T-helper 17 cell (primary cell): ENCODE measurements at regions not wholly inside any gene's neighbourhood (a gene's known extent, or its start where the extent isn't known, plus 50 kb on each side); places are given as distances from the start of the nearest gene placed in this dataset.
"Not testable (repeated sequence)": the region's sequence is repeated elsewhere in the genome, so short reads cannot be mapped to it uniquely, and the experiment has no call there.

Source experiments
- ATAC-seq: fragments of 150-1000 bp; cut with Tn5 transposase; 2 replicates; pipeline ENCODE4 v1.10.0; 2021; ENCODE audit warnings: mild to moderate bottlenecking, moderate library complexity
- DNase-seq, 3 donors: peaks; one replicate each; pipeline versions ENCODE4 v3.0.0 to v3.0.0-alpha.2; 2020 to 2021
- H3K9me3 ChIP-seq: one replicate; pipeline ENCODE4 v1.7.0; 2013; ENCODE audit warnings: low read length, mild to moderate bottlenecking; ENCODE audit not compliant: control insufficient read depth, poor library complexity, severe bottlenecking
- H3K27ac Mint-ChIP-seq: one replicate; pipeline ENCODE4 v1.8.0; 2022; ENCODE audit warnings: mild to moderate bottlenecking, moderate library complexity, mixed read lengths
- H3K27me3 Mint-ChIP-seq: one replicate; pipeline ENCODE4 v1.8.0; 2022; ENCODE audit warnings: mixed read lengths
- H3K36me3 Mint-ChIP-seq: one replicate; pipeline ENCODE4 v1.8.0; 2022; ENCODE audit warnings: low read depth, mixed read lengths
- H3K4me1 Mint-ChIP-seq: one replicate; pipeline ENCODE4 v1.8.0; 2022; ENCODE audit warnings: mild to moderate bottlenecking, mixed read lengths
- H3K4me3 Mint-ChIP-seq: one replicate; pipeline ENCODE4 v1.8.0; 2022; ENCODE audit warnings: mild to moderate bottlenecking, moderate library complexity, mixed read lengths

GRCh38 chr21:9776286-9777020, 744.9 kb upstream of the TPTE start:
- H3K4me1 Mint-ChIP-seq, ATAC-seq, H3K4me3 Mint-ChIP-seq, DNase-seq, H3K9me3 ChIP-seq, H3K36me3 Mint-ChIP-seq, H3K27ac Mint-ChIP-seq, H3K27me3 Mint-ChIP-seq: not testable (repeated sequence)

- H3K4me3 Mint-ChIP-seq, H3K27me3 Mint-ChIP-seq, DNase-seq, H3K4me1 Mint-ChIP-seq, H3K27ac Mint-ChIP-seq, H3K9me3 ChIP-seq, ATAC-seq, H3K36me3 Mint-ChIP-seq: not testable (repeated sequence)
Observed at GRCh38 chr21:9778541-9778940, 742.8 kb upstream of the TPTE start.

GRCh38 chr21:9780441-9780937, 740.9 kb upstream of the TPTE start:
- Mint-ChIP-seq H3K27me3 (no peaks in the 10 kb centered on the region), H3K27ac (no peak overlapping the region), H3K4me1 (no peaks in the 10 kb centered on the region), H3K4me3 (no peak overlapping the region), H3K36me3 (no peaks in the 10 kb centered on the region)
- no peak for DNase-seq
- no peaks in the 10 kb centered on the region for H3K9me3 ChIP-seq
- ATAC-seq, result no peak

- ATAC-seq, H3K9me3 ChIP-seq, DNase-seq, H3K27ac Mint-ChIP-seq, H3K27me3 Mint-ChIP-seq, H3K36me3 Mint-ChIP-seq, H3K4me1 Mint-ChIP-seq: not testable (repeated sequence)
- H3K4me3 Mint-ChIP-seq, result peak overlapping the region; percentile 1
Observed at GRCh38 chr21:9783587-9783986, 737.8 kb upstream of the TPTE start.

GRCh38 chr21:9784201-9784600, 737.2 kb upstream of the TPTE start:
- H3K36me3 Mint-ChIP-seq, H3K4me1 Mint-ChIP-seq, H3K4me3 Mint-ChIP-seq, H3K27ac Mint-ChIP-seq, ATAC-seq, H3K27me3 Mint-ChIP-seq, H3K9me3 ChIP-seq, DNase-seq: not testable (repeated sequence)

- H3K36me3 Mint-ChIP-seq, ATAC-seq, DNase-seq, H3K4me1 Mint-ChIP-seq, H3K9me3 ChIP-seq, H3K4me3 Mint-ChIP-seq, H3K27ac Mint-ChIP-seq, H3K27me3 Mint-ChIP-seq: not testable (repeated sequence)
Observed at GRCh38 chr21:9786092-9786491, 735.3 kb upstream of the TPTE start.

GRCh38 chr21:9788281-9788680, 733.1 kb upstream of the TPTE start:
- DNase-seq, ATAC-seq, H3K9me3 ChIP-seq, H3K27ac Mint-ChIP-seq, H3K4me1 Mint-ChIP-seq, H3K4me3 Mint-ChIP-seq, H3K36me3 Mint-ChIP-seq, H3K27me3 Mint-ChIP-seq: not testable (repeated sequence)

GRCh38 chr21:9790354-9790753, 731.0 kb upstream of the TPTE start:
- not testable (repeated sequence) for H3K4me3 Mint-ChIP-seq, H3K9me3 ChIP-seq, ATAC-seq, H3K27me3 Mint-ChIP-seq, H3K4me1 Mint-ChIP-seq, H3K36me3 Mint-ChIP-seq, H3K27ac Mint-ChIP-seq, DNase-seq

GRCh38 chr21:9791453-9791852, 729.9 kb upstream of the TPTE start:
- not testable (repeated sequence) for DNase-seq, H3K9me3 ChIP-seq, H3K27ac Mint-ChIP-seq, H3K4me1 Mint-ChIP-seq, H3K4me3 Mint-ChIP-seq, ATAC-seq, H3K36me3 Mint-ChIP-seq, H3K27me3 Mint-ChIP-seq

GRCh38 chr21:9795291-9795690, 726.1 kb upstream of the TPTE start:
- DNase-seq, H3K4me3 Mint-ChIP-seq, H3K36me3 Mint-ChIP-seq, H3K27me3 Mint-ChIP-seq, ATAC-seq, H3K9me3 ChIP-seq, H3K4me1 Mint-ChIP-seq, H3K27ac Mint-ChIP-seq: not testable (repeated sequence)

- not testable (repeated sequence) for H3K9me3 ChIP-seq, DNase-seq, H3K4me3 Mint-ChIP-seq, H3K27ac Mint-ChIP-seq, H3K36me3 Mint-ChIP-seq, ATAC-seq, H3K27me3 Mint-ChIP-seq, H3K4me1 Mint-ChIP-seq
Observed at GRCh38 chr21:9796293-9796692, 725.1 kb upstream of the TPTE start.

- H3K4me3 Mint-ChIP-seq, H3K27ac Mint-ChIP-seq, H3K9me3 ChIP-seq, H3K36me3 Mint-ChIP-seq, DNase-seq, H3K4me1 Mint-ChIP-seq, ATAC-seq, H3K27me3 Mint-ChIP-seq: not testable (repeated sequence)
Observed at GRCh38 chr21:9807675-9808074, 713.7 kb upstream of the TPTE start.

- DNase-seq, H3K27me3 Mint-ChIP-seq, ATAC-seq, H3K4me1 Mint-ChIP-seq, H3K9me3 ChIP-seq, H3K4me3 Mint-ChIP-seq, H3K27ac Mint-ChIP-seq, H3K36me3 Mint-ChIP-seq: not testable (repeated sequence)
Observed at GRCh38 chr21:9811223-9812004, 710.0 kb upstream of the TPTE start.

- not testable (repeated sequence) for H3K4me1 Mint-ChIP-seq, DNase-seq, H3K27ac Mint-ChIP-seq, H3K36me3 Mint-ChIP-seq, H3K9me3 ChIP-seq, ATAC-seq, H3K4me3 Mint-ChIP-seq, H3K27me3 Mint-ChIP-seq
Observed at GRCh38 chr21:9812507-9812906, 708.9 kb upstream of the TPTE start.
